ENCODE measurements at regions not wholly inside any gene's neighbourhood (a gene's known extent, or its start where the extent isn't known, plus 50 kb on each side); places are given as distances from the start of the nearest gene placed in this dataset.

DNA sequence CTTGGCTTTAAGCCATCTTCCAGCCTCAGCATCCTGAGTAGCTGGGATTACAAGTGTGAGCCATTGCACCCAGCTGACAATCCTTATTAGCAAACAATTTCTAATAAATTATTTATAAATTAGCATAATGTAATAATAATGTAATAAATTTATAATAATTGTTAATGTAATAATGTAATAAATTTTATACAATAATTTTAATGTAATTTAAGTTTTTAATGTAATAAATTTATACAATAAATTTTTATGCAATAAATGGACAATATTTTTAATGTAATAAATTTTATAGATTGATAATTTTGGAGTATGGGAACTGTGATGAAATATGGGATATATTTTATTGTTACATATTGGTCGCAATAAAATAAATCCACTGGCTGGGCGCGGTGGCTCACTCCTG is 1457.5 kb downstream of the KCNT2 start:
- TF ChIP-seq EZH2 (IDR thresholded peaks at IDR 0.05; ENCODE audit: borderline replicate concordance, low read depth, low read length, severe bottlenecking), result no peak
- TF ChIP-seq, protein P1, sequence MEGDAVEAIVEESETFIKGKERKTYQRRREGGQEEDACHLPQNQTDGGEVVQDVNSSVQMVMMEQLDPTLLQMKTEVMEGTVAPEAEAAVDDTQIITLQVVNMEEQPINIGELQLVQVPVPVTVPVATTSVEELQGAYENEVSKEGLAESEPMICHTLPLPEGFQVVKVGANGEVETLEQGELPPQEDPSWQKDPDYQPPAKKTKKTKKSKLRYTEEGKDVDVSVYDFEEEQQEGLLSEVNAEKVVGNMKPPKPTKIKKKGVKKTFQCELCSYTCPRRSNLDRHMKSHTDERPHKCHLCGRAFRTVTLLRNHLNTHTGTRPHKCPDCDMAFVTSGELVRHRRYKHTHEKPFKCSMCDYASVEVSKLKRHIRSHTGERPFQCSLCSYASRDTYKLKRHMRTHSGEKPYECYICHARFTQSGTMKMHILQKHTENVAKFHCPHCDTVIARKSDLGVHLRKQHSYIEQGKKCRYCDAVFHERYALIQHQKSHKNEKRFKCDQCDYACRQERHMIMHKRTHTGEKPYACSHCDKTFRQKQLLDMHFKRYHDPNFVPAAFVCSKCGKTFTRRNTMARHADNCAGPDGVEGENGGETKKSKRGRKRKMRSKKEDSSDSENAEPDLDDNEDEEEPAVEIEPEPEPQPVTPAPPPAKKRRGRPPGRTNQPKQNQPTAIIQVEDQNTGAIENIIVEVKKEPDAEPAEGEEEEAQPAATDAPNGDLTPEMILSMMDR (IDR thresholded peaks at IDR 0.05; ENCODE audit: borderline replicate concordance, extremely low read depth, low read length, poor library complexity, severe bottlenecking), result no peak
